Sigmoid colon (tissue), 6 donors: ENCODE measurements at regions not wholly inside any gene's neighbourhood (a gene's known extent, or its start where the extent isn't known, plus 50 kb on each side); places are given as distances from the start of the nearest gene placed in this dataset.

ENCODE experiments used
- DNase-seq: peaks from one replicate; pipeline ENCODE4 v3.0.0-alpha.2; 2019
- H3K27ac ChIP-seq, 4 donors: fragments of 200-600 bp; sonication (generic); one replicate each; pipeline ENCODE4 v1.5.1; 2016 to 2019; ENCODE audit warnings: mild to moderate bottlenecking in 1 of 4
- H3K27me3 ChIP-seq, 3 donors: fragments of 200-600 bp; sonication (generic); one replicate each; pipeline ENCODE4 v1.5.1; 2019; ENCODE audit warnings: mild to moderate bottlenecking in 1 of 3
- H3K36me3 ChIP-seq, 4 donors: fragments of 200-600 bp; sonication (generic); one replicate each; pipeline ENCODE4 v1.5.1; 2016 to 2019
- H3K4me1 ChIP-seq, 4 donors: fragments of 200-600 bp; sonication (generic); one replicate each; pipeline ENCODE4 v1.5.1; 2017 to 2019
- H3K4me3 ChIP-seq, 4 donors: fragments of 200-600 bp; sonication (generic); one replicate each; pipeline ENCODE4 v1.5.1; 2017 to 2019; ENCODE audit warnings: mild to moderate bottlenecking in 2 of 4, moderate library complexity in 1 of 4
- H3K9me3 ChIP-seq, 4 donors: fragments of 200-600 bp in 3 of 4; sonication (generic) in 3 of 4; one replicate each; pipeline versions ENCODE4 v1.5.1 to v1.6.1; 2013 to 2019
- EP300 ChIP-seq, 4 donors: sonication (generic); formaldehyde crosslinking; IDR thresholded peaks; one replicate each; pipeline ENCODE4 v1.6.1; 2017; ENCODE audit warnings: antibody characterized with exemption in 4 of 4
- POLR2A ChIP-seq, 2 donors: fragments of 450-650 bp; IDR thresholded peaks; one replicate each; pipeline ENCODE4 v1.6.1; 2016; ENCODE audit warnings: antibody characterized with exemption in 2 of 2, mild to moderate bottlenecking in 2 of 2, moderate library complexity in 2 of 2
- POLR2AphosphoS5 ChIP-seq, 4 donors: sonication (generic); formaldehyde crosslinking; IDR thresholded peaks; one replicate each; pipeline ENCODE4 v1.6.1; 2017; ENCODE audit warnings: antibody characterized with exemption in 4 of 4
- WGBS, 2 donors: extraction: QIAGEN DNeasy Blood & Tissue Kit; methylation state at CpG; one replicate each; pipeline ENCODE4 v1.1.7; 2013; 5-methylcytosine and 5-hydroxymethylcytosine counted together
- intact Hi-C: fragments of 100-400 bp; cut with DNase I; formaldehyde crosslinking; loops from one replicate; pipeline ENCODE4 v1.15.1; 2023
- TF ChIP-seq, protein P1 (sequence below), 4 experiments: fragments of 450-650 bp in 3 of 4; fragments of 200-600 bp in 1 of 4; IDR thresholded peaks; one replicate each; pipeline ENCODE4 v1.5.1; 2016 to 2019; ENCODE audit warnings: antibody characterized with exemption in 4 of 4, mild to moderate bottlenecking in 3 of 4, moderate library complexity in 2 of 4
- donor health status: healthy with polysubstance abuse.
- donor health status: healthy.

DNA sequence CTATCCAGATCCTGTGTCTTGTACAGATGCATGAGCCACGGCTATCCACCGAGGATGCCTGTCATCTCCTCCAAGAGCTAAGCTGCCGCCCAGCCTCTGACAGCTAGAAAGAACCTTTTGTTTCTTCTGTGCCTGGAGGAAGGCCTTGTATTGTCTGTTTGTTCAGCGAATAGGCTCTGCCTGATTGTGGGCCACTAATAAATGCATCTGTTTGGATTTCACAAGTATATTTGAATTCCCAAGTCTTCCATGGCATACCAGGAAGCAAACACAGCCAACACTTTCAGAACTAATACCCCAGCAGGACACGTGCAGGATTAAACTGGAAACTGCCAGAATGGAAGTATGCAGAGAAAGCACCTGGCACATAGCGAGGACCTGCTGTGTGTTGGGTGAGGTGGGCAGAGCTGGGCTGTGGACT, 92.7 kb upstream of the NEURL1B start:
- peaks cover 0 to 83% (median 66%) of the 10 kb centered on the region in 4 donors for H3K4me1 ChIP-seq
- H3K36me3 ChIP-seq: no peaks in the 10 kb centered on the region
- DNase-seq: peak; percentile 70
- 17 to 60% methylated on average over 6 of the region's 6 CpGs for WGBS, 2 donors
- TF ChIP-seq EP300 (IDR thresholded peaks at IDR 0.05): no peak
- TF ChIP-seq POLR2AphosphoS5 (IDR thresholded peaks at IDR 0.05): peak in 2 of 4 donors; percentile 28 to 45
- no peak for TF ChIP-seq POLR2A (IDR thresholded peaks at IDR 0.05)
- intact Hi-C loops: no loop called here
- no peak overlapping the region for H3K4me3 ChIP-seq
- peak overlapping the region; percentile 58 to 90 (median 84) for H3K27ac ChIP-seq
- H3K9me3 ChIP-seq: no peaks in the 10 kb centered on the region
- no peaks in the 10 kb centered on the region for H3K27me3 ChIP-seq

DNA sequence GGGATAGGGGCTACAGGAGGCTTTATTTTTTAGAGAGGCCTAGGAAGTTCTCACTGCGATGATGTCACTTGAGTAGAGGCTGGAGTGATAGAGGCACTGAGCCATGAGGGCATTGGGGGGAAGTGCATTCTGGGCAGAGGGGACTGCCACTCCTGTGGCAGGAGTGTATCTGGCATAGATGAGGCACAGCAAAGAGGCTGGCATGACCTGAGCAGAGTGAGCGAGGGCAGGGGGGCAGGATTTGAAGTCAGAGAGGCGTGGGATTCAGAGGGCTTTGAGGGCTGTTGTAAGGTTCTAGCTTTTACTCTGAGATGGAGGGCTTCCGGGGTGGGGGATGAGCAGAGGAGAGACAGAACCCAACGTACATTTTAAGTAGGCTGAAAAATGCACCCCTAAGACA, 91.9 kb upstream of the SH3PXD2B start:
- Histone ChIP-seq H3K4me3 (no peak overlapping the region), H3K27me3 (no peaks in the 10 kb centered on the region), H3K9me3 (no peaks in the 10 kb centered on the region), H3K36me3 (no peaks in the 10 kb centered on the region), H3K27ac (peak overlapping the region in 3 of 4 donors; percentile 11 to 90 (median 81)), H3K4me1 (peaks cover 0 to 81% (median 75%) of the 10 kb centered on the region in 4 donors)
- peak; percentile 56 for DNase-seq
- intact Hi-C loops: no loop called here
- TF ChIP-seq POLR2A (IDR thresholded peaks at IDR 0.05) (no peak), EP300 (IDR thresholded peaks at IDR 0.05) (no peak), POLR2AphosphoS5 (IDR thresholded peaks at IDR 0.05) (no peak)
- TF ChIP-seq, protein P1, sequence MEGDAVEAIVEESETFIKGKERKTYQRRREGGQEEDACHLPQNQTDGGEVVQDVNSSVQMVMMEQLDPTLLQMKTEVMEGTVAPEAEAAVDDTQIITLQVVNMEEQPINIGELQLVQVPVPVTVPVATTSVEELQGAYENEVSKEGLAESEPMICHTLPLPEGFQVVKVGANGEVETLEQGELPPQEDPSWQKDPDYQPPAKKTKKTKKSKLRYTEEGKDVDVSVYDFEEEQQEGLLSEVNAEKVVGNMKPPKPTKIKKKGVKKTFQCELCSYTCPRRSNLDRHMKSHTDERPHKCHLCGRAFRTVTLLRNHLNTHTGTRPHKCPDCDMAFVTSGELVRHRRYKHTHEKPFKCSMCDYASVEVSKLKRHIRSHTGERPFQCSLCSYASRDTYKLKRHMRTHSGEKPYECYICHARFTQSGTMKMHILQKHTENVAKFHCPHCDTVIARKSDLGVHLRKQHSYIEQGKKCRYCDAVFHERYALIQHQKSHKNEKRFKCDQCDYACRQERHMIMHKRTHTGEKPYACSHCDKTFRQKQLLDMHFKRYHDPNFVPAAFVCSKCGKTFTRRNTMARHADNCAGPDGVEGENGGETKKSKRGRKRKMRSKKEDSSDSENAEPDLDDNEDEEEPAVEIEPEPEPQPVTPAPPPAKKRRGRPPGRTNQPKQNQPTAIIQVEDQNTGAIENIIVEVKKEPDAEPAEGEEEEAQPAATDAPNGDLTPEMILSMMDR (IDR thresholded peaks at IDR 0.05): no peak
- WGBS, 2 donors: 88 to 92% methylated on average over 5 of the region's 5 CpGs

DNA sequence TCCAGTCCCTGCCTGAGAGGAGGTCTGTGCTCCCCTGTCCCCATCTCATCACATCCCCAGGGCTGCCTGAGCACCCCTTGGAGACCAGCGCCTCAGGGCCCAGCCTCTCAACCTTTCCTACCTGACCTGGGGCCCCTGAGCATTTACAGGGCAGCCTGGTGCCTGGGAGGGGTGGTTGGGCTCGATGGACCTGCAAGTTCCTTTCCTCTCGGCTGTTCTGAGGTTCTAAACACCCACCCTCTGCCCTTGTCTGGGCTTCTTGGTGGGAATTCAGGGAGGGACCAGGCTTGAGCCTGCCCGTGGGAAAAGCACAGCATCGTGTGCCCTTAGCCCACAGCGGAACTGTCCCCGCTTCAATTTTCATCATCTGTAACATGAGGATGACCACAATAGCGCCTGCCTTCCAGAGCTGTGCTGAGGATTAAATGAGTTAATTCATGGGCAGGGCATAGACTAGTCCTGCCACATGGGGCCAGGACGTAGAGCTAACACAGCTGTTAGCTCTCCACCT, 91.0 kb upstream of the SH3PXD2B start:
- intact Hi-C loops: no loop called here
- no peaks in the 10 kb centered on the region for H3K27me3 ChIP-seq
- H3K9me3 ChIP-seq: no peaks in the 10 kb centered on the region
- 81 to 86% methylated on average over 9 of the region's 9 CpGs for WGBS, 2 donors
- TF ChIP-seq, protein P1 (IDR thresholded peaks at IDR 0.05): no peak
- TF ChIP-seq POLR2AphosphoS5 (IDR thresholded peaks at IDR 0.05) (no peak), EP300 (IDR thresholded peaks at IDR 0.05) (no peak), POLR2A (IDR thresholded peaks at IDR 0.05) (no peak)
- H3K27ac ChIP-seq: peak overlapping the region in 3 of 4 donors; percentile 11 to 90 (median 81)
- peaks cover 0 to 81% (median 74%) of the 10 kb centered on the region in 4 donors for H3K4me1 ChIP-seq
- H3K4me3 ChIP-seq: no peak overlapping the region
- no peaks in the 10 kb centered on the region for H3K36me3 ChIP-seq
- DNase-seq: peak; percentile 60

DNA sequence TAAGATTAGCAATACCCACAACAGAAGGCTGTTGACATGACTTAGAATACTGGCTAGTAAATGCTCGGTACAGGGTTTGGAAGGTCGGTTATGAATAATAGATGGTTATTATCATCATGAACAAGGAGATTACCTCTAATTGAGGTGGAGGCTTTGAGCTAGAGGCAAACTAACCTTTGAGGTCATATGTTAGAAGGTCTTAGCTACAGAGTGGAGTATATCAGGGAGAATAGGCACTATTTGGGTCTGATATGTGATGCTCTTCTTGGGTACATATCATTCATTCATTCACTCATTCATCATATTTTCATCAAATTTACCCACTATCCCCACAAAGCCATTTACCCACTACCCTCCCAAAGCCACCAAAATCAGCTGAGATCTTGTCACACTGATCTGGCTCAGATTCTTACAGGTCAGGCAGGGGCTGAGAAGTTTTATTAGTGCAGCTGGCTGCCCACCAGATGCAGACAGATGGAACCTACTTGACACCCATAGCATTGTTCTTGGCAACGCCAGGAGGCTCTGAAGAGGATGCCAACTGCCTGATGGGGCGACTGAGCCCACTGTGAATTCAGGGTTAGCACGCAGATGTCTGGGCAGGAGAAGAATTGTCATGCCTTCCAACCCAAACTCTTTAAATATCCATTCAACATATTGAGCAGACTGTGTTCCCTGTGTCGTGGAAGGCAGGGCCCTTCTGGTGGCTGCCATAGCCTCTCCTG, 90.2 kb upstream of the SH3PXD2B start:
- H3K27ac ChIP-seq: peak overlapping the region in 2 of 4 donors; percentile 81 to 90
- peak; percentile 54 for DNase-seq
- intact Hi-C loops: no loop called here
- TF ChIP-seq EP300 (IDR thresholded peaks at IDR 0.05): no peak
- no peak for TF ChIP-seq POLR2A (IDR thresholded peaks at IDR 0.05)
- TF ChIP-seq POLR2AphosphoS5 (IDR thresholded peaks at IDR 0.05): no peak
- TF ChIP-seq, protein P1 (IDR thresholded peaks at IDR 0.05): no peak
- no peaks in the 10 kb centered on the region for H3K9me3 ChIP-seq
- peaks cover 0 to 75% (median 69%) of the 10 kb centered on the region in 4 donors for H3K4me1 ChIP-seq
- H3K4me3 ChIP-seq: no peak overlapping the region
- no peaks in the 10 kb centered on the region for H3K27me3 ChIP-seq
- 82 to 84% methylated on average over 6 of the region's 6 CpGs for WGBS, 2 donors
- H3K36me3 ChIP-seq: no peaks in the 10 kb centered on the region

DNA sequence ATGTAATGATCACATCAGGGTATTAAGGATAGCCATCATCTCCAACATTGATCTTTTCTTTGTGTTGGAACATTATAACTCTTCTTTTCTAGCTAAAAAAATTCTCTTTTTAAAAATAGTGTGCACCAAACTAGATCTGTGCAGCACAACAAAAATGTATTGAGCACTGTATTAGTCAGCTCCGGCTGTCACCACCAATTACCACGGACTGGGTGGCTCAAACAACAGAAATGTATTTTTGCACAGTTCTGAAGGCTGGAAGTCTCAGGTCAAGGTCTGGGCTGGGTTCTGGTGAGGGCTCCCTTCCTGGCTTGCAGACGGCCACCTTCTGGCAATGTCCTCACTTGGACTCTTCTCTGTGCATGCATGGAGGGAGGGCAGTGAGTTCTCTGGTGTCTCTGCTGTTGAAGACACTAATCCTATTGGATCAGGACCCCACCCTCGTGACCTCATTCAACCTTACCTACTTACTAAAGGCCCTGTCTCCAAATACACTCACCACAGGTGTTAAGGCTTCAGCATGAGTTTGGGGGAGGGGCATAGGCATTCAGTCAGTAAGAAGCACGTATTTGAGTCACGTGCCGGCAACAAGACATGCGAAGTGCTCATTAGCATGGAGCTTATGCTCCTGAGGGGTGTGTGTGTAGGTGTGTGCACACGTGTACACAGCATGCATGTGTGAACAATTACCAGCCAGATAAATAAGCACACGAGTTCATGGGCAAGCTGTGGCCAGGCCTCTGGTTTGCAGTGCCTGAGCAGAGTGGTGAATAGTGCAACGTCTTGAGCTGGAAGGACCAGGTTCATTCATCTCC, 89.4 kb upstream of the SH3PXD2B start:
- 89 to 92% methylated on average over 11 of the region's 11 CpGs for WGBS, 2 donors
- TF ChIP-seq POLR2A (IDR thresholded peaks at IDR 0.05) (no peak), EP300 (IDR thresholded peaks at IDR 0.05) (no peak), POLR2AphosphoS5 (IDR thresholded peaks at IDR 0.05) (no peak)
- TF ChIP-seq, protein P1 (IDR thresholded peaks at IDR 0.05): no peak
- DNase-seq: peak; percentile 30
- no peaks in the 10 kb centered on the region for H3K27me3 ChIP-seq
- H3K27ac ChIP-seq: no peak overlapping the region
- no peaks in the 10 kb centered on the region for H3K9me3 ChIP-seq
- intact Hi-C loops: no loop called here
- no peak overlapping the region for H3K4me3 ChIP-seq
- H3K36me3 ChIP-seq: no peaks in the 10 kb centered on the region
- H3K4me1 ChIP-seq: peaks cover 0 to 67% (median 60%) of the 10 kb centered on the region in 4 donors
